ENCODE measurements at regions not wholly inside any gene's neighbourhood (a gene's known extent, or its start where the extent isn't known, plus 50 kb on each side); places are given as distances from the start of the nearest gene placed in this dataset.

DNA sequence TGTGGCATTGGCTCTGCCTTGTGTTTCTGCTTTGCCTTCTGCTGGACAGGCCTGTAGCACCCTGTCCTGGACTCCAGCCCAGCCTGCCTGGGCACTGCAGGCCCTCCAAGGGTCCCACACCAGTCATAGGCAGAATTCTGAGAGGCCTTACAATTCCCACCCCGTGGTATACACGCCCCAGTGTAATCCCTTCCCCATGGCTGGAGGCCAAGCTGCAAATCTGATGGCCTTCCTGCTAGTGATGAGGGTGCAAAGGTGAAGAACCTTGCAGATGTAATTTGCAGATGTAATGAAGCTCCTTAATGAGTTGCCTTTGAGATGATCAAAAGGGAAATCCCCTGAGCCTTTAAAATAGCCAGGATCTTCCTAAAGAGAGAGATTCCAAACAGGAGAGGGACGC lies 325.1 kb upstream of the ZNF32 start:
- no peak for TF ChIP-seq POLR2A (IDR thresholded peaks at IDR 0.05; ENCODE audit: low read depth, low read length)
- FAIRE-seq (no peak), DNase-seq (ENCODE audit: insufficient read length) (no peak)

DNA sequence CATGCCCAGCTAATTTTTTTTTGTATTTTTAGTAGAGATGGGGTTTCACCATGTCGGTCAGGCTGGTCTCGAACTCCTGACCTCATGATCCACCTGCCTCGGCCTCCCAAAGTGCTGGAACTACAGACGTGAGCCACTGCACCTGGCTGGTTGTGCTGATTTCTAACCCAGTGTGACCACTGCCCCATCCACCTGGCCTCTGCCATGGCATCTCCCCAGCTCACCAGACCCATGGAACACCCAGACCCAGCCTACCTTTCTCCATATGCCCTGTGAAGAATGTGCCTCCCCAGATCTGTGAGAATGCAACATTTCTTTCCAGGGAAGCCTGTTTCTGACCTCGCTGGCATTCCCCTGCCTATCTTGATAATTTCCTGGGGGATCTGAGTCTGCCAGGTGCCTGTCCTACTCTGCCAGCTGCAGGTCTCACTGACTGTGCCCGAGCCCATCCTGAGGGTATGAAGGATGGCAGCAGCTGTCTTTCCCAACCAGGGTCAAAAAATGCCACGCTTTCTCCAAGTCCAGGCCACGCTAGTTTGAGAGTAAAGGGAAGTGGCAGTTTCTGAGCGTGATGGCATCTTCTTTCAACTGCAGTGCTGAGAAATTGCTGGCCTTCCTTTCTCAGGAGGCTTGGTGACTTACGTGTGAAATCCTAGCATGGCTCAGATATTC lies 324.4 kb upstream of the ZNF32 start:
- DNase-seq (ENCODE audit: insufficient read length): no peak
- FAIRE-seq: no peak
- TF ChIP-seq TAF1 (IDR thresholded peaks at IDR 0.05; ENCODE audit: borderline replicate concordance, low read depth, low read length): no peak
- TF ChIP-seq POLR2A (IDR thresholded peaks at IDR 0.05; ENCODE audit: low read depth, low read length): no peak
- TF ChIP-seq POLR2AphosphoS5 (IDR thresholded peaks at IDR 0.05; ENCODE audit: low read depth, low read length): no peak

DNA sequence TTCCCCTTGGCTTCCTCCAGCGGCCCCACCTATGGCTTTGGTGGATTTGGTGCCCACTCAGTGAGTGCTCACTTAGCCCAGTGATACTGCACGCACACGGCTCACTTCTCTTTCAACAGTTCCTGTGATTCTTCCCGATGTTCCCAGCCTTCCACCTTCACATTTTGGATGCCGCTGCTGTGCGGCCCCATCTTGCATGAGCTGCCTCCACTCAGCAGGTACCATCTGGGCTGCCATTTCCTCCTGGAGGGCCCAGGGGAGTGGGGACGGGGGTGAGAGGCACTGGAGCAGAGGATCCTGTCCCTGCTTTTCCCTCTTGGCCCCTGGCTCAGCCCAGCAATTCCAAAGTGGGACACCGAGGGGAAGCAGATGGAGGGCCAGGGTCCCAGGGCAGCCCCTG lies 323.3 kb upstream of the ZNF32 start:
- FAIRE-seq (no peak), DNase-seq (ENCODE audit: insufficient read length) (no peak)
- no peak for TF ChIP-seq POLR2AphosphoS5 (IDR thresholded peaks at IDR 0.05; ENCODE audit: low read depth, low read length)
- TF ChIP-seq POLR2A (IDR thresholded peaks at IDR 0.05; ENCODE audit: low read depth, low read length): no peak
- TF ChIP-seq TAF1 (IDR thresholded peaks at IDR 0.05; ENCODE audit: borderline replicate concordance, low read depth, low read length): no peak

DNA sequence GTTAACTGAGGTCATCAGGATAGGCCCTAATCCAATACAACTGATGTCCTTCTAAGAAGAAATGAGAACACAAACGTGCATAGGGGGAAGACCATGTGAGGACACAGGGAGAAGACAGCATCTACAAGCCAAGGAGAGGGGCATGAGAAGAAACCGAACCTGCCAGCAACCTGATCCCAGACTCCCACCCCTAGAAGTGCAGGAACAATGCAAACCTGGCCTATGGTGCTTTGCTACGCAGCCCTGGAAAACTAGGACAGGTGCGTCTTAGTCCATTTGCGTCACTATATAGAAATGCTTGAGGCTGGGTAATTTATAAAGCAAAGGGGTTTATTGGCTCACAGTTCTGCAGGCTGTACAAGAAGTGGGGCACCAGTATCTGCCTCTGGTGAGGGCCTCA lies 322.6 kb upstream of the ZNF32 start:
- DNase-seq (ENCODE audit: insufficient read length) (no peak), FAIRE-seq (no peak)

DNA sequence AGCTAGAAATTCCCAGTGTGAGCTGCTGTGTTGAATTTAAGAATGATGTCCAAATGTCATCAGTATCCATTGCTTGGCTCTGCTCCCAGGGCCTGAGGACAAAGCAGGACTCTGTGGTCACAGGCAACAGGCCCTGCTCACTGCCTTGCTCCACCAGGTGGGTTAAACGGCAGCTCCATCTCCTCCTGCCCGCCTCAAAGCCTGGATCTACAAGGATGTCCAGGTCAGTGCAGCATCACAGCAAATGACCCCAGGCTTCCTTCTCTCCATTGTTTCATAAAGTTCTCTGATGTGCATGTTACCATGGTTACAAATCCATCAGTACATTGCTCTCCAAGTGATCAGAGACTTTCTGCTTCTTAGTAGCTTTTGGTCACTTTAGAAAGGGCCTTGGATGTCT lies 322.0 kb upstream of the ZNF32 start:
- no peak for DNase-seq (ENCODE audit: insufficient read length)
- FAIRE-seq: no peak
- TF ChIP-seq TAF1 (IDR thresholded peaks at IDR 0.05; ENCODE audit: borderline replicate concordance, low read depth, low read length) (no peak), POLR2A (IDR thresholded peaks at IDR 0.05; ENCODE audit: low read depth, low read length) (no peak), POLR2AphosphoS5 (IDR thresholded peaks at IDR 0.05; ENCODE audit: low read depth, low read length) (no peak)

More for the DNA sequence above, 322.6 kb upstream of the ZNF32 start:
- TF ChIP-seq TAF1 (IDR thresholded peaks at IDR 0.05; ENCODE audit: borderline replicate concordance, low read depth, low read length) (no peak), POLR2AphosphoS5 (IDR thresholded peaks at IDR 0.05; ENCODE audit: low read depth, low read length) (no peak), POLR2A (IDR thresholded peaks at IDR 0.05; ENCODE audit: low read depth, low read length) (no peak)

DNA sequence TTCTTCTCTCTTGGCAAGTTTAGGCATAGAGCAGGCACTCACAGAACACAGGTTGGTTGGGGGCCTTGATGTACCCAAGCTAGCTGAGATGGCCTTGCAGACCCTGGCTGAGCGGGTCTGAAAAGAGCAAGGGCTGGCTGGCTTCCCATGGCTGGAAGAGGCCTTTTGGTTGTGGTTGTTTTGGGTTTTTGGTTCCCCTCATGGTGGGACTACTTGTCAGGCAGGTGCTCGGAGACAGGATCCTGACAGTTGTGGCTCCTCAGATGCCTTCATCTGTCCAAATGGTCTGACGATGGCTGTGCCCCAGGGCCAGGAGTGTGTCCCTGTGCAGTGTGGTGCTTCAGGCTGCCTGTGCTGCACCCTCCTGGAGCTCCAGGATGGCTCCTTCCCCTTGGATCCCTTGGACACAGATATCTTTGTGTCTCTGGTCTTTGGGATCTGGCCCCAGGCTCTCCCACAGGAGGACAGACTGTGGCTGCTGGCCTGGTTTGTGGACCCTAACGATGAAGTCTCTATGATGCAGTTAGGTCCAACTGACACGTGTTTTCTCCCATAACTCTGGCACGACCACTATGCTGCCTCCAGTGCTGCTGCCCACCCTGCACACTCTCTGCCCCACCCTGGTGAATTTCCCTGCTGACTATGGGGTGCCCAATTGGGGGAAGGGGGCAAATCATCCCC lies 321.5 kb upstream of the ZNF32 start:
- DNase-seq (ENCODE audit: insufficient read length): no peak
- no peak for FAIRE-seq
- TF ChIP-seq TAF1 (IDR thresholded peaks at IDR 0.05; ENCODE audit: borderline replicate concordance, low read depth, low read length) (no peak), POLR2AphosphoS5 (IDR thresholded peaks at IDR 0.05; ENCODE audit: low read depth, low read length) (no peak), POLR2A (IDR thresholded peaks at IDR 0.05; ENCODE audit: low read depth, low read length) (no peak)

DNA sequence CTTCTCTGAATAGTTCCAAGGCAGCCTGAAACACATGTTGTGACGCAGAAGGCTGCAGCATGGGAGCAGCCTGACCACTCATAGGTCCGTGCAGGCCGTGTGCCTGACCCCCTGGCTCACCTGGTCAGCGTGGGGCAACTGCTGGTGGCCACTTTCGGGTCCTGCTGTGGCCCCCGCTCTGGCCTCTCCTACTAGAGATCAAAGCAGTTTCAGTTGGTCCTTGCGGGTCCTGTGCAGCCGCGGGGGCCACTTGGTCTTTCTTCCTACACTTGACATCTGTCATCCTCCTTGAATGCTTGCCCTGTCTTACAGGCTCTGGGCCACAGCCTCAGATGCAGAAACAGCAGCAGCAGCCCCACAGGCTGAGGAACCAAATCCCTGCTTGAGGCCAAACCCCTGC lies 320.8 kb upstream of the ZNF32 start:
- FAIRE-seq (no peak), DNase-seq (ENCODE audit: insufficient read length) (no peak)
- TF ChIP-seq POLR2A (IDR thresholded peaks at IDR 0.05; ENCODE audit: low read depth, low read length) (no peak), TAF1 (IDR thresholded peaks at IDR 0.05; ENCODE audit: borderline replicate concordance, low read depth, low read length) (no peak), POLR2AphosphoS5 (IDR thresholded peaks at IDR 0.05; ENCODE audit: low read depth, low read length) (no peak)

DNA sequence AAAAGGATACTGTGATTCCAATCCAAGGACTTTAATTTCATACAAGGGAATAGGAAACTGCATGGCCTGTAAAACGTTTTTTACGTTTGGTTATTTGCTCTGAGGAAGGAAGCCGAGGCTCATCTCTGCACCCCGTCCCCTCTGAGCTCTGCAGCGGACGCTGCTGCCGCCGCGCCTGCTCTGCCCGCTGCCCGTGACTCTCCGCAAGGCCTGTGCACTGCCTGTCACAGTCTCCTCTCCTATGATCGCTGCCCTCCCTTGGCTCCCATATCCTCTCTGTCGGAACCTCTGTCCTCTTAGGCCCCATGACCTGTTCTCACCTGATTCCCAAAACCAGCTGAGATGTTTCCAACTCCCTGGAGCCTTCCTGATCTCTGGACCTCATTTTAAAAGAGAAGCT lies 320.3 kb upstream of the ZNF32 start:
- TF ChIP-seq POLR2AphosphoS5 (IDR thresholded peaks at IDR 0.05; ENCODE audit: low read depth, low read length) (no peak), TAF1 (IDR thresholded peaks at IDR 0.05; ENCODE audit: borderline replicate concordance, low read depth, low read length) (no peak), POLR2A (IDR thresholded peaks at IDR 0.05; ENCODE audit: low read depth, low read length) (no peak)
- DNase-seq (ENCODE audit: insufficient read length) (no peak), FAIRE-seq (no peak)

DNA sequence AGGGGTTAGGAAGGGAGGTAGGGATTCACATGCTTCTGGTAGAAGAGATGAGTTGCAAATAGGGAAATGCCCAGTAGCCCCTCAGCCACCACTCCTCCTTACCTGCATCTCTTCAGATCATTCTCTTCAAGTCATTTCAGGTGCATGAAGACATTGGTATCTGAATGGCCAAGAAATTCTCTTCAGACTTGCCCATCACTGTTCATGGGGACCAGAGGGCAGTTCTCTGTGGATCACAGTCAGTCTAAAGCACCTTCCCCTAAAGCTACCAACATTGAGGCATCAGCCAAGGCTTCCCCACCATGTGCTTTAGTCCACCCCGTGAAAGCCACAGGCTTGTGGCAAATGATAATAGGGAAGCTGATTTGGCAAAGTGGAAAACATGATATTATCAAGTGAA lies 319.4 kb upstream of the ZNF32 start:
- TF ChIP-seq POLR2AphosphoS5 (IDR thresholded peaks at IDR 0.05; ENCODE audit: low read depth, low read length): no peak
- TF ChIP-seq POLR2A (IDR thresholded peaks at IDR 0.05; ENCODE audit: low read depth, low read length): no peak
- TF ChIP-seq TAF1 (IDR thresholded peaks at IDR 0.05; ENCODE audit: borderline replicate concordance, low read depth, low read length): no peak
- no peak for FAIRE-seq

DNA sequence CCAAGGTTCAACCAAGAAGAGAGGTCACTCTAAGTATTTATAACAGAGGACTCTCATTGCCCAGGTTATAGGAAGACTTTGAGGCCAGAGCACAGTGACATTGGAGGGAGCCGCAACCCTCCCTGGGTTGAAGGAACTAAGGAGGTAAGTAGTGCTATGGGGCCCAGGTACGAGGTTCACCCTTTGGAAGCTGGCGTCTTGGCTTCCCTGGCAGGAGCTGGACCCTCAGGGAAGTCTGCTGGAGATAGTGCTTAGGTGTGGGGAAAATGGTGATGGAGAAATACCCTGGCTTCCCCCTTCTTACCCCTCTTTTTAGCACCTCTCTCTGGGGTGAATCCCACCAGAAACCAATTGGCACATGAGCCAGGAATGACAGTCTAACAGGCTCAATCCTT lies 317.9 kb upstream of the ZNF32 start:
- DNase-seq (ENCODE audit: insufficient read length) (no peak), FAIRE-seq (no peak)
- TF ChIP-seq POLR2AphosphoS5 (IDR thresholded peaks at IDR 0.05; ENCODE audit: low read depth, low read length) (no peak), POLR2A (IDR thresholded peaks at IDR 0.05; ENCODE audit: low read depth, low read length) (no peak), TAF1 (IDR thresholded peaks at IDR 0.05; ENCODE audit: borderline replicate concordance, low read depth, low read length) (no peak)

More for the DNA sequence above, 319.4 kb upstream of the ZNF32 start:
- no peak for DNase-seq (ENCODE audit: insufficient read length)

DNA sequence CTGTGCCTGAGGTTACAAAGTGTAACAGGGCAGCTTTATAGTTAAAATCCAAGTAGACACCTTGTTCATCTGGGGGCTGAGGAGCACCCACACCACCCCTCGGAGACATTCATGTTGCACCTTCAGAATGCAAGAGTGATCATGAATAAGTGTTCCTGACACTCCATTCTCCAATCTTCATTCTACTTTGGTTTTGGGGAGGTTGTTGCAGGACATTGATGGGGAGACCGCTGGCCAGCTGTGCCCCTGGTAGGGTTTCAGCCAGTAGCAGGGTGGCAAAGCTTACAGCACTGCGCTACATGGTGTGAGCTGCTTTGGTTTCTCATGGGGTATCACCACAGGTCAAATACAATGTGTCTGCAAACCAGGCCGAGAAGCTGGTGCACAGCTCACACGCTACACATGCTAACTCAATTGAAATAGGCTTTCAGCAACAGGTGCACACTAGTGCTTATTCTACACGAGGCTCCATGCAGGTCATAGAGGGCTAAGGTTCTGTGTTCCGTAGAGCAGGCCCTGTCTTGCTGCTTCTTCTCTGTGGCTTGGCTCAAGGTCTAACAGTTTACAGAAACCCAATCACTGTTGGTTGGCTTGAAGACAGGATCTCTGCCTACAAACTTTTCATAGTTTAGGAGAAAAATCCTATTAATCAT lies 317.4 kb upstream of the ZNF32 start:
- peak; percentile 44 for FAIRE-seq
- no peak for DNase-seq (ENCODE audit: insufficient read length)
- TF ChIP-seq POLR2A (IDR thresholded peaks at IDR 0.05; ENCODE audit: low read depth, low read length) (no peak), POLR2AphosphoS5 (IDR thresholded peaks at IDR 0.05; ENCODE audit: low read depth, low read length) (no peak), TAF1 (IDR thresholded peaks at IDR 0.05; ENCODE audit: borderline replicate concordance, low read depth, low read length) (no peak)

Data from GM12892 (cell line).